ENCODE measurements at regions not wholly inside any gene's neighbourhood (a gene's known extent, or its start where the extent isn't known, plus 50 kb on each side); places are given as distances from the start of the nearest gene placed in this dataset.

GRCh38 chr5:145345511-145346287 is 489.4 kb downstream of the PRELID2 start:
- DNase-seq, result no peak

DNA sequence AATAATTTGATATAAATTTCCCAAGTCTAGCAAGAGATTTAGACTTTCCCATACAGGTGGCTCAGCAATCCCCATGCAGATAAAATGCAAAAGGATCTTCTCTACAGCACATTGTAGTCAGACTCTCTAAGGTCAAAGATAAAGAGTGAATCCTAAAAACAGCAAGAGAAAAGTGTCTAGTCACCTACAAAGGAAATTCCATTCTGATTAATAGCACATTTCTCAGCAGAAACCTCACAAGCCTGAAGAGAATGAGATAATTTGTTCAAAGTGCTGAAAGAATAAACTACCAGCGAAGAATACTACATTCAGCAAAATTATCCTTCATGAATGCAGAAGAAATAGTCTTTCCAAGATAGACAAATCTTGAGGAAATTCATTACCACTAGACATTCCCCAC is 493.3 kb downstream of the PRELID2 start:
- no peak for DNase-seq

DNA sequence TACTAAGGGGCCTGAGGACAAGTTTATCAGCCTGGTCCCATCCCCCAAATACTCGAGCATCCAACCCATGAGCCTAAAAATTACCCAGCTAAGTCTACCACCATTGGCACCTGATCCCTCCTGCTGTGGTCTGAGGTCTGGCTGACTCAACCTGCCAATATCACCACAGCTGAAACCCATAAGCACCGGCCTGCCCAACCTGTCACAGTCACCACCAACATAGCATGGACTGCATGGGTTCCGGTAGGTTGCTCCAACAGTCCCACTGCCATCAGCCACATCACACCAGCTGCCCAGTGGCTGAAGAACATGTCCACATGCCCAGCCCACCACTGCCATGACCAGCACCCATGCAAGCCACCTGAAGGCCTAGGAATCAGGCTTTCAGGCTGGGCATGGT is 495.0 kb downstream of the PRELID2 start:
- DNase-seq, result no peak

- DNase-seq, result no peak
Observed at GRCh38 chr5:145324767-145325479, 510.2 kb downstream of the PRELID2 start.

- DNase-seq, result no peak
Observed at GRCh38 chr5:145324101-145324500, 511.0 kb downstream of the PRELID2 start.

DNA sequence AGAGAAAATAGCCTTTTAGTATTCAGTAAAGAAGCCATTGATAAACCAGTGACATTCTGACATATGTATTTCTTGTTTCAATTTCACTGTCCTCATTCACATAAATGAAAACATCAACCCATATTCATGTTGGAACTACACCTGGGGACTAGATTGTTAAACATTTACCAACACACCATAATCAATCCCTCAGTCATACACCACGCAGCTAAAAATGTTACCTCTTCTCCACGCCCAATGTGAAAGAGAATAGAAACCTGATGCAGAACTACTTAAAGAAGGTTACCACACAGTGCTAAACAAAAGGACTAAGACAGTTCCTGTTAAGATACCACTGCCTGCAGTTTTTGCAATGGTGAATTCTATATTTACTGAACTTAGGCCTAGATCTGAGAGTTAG is 518.9 kb downstream of the PRELID2 start:
- DNase-seq, result no peak

- DNase-seq, result no peak
Observed at GRCh38 chr5:145307866-145308382, 527.2 kb downstream of the PRELID2 start.

DNA sequence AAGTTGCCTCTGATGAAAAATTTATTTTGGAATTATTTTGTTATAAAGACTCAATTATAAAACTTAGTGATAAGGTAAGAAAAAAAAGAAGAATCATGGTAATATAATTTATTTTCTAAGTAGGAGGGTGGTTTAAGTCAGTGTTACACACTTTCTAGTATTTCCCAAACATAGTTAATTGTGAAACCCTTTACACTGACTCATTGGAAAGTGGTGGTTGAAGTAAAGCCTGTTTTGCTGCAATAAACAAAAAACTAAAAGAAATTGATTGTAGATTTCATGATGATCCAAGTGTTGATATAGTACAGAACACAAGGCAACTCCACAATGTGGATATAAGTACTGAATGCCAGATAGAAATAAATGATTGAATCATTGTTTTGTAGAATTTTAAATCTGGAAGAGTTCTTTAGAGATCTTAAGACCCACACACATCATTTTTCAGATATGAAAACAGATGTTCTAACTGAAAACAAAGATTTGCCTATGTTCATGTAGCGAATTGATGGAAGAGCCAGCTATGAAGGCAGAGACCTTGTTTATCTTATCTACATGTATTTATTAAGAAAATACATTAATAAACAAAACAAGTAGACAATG is 539.8 kb downstream of the PRELID2 start:
- DNase-seq, result no peak

- no peak for DNase-seq
Observed at GRCh38 chr5:145294331-145294730, 540.8 kb downstream of the PRELID2 start.

DNA sequence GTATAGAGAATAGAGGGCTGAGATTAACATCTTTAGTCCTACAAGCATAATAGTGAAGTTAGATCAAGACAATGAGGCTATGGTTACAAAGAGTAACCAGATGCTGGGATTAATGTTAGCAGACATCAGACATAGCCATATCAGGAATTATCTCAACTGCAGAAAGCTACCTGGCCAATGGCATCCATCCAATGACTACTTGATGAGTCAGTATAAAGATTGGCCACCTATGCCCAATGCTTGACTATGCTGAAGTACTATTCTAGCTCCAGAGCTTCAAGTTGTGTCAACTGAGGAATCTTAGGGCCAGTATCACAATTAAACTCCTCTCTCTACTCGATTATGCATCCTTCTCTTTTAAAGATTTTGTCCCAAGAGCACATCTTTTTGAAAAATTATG is 541.4 kb downstream of the PRELID2 start:
- DNase-seq, result no peak

DNA sequence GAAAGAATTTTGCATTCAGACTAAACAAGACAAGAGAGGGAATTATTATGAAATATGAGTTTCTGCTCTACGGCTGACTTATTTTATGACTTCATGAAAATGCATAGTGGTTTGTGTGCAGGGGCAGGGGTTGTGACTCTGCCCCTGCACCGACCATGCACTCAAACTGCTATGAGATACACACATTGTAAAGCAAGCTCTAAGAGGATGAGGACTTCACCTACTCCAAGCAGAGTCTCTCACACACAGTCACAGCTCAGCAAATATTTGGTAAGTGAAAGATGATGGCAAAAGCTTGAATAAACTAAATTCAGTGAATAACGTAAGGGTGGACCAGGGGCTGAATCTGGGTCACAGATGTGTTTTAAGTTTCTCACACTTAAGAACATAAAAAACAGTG is 542.9 kb downstream of the PRELID2 start:
- DNase-seq, result no peak

- DNase-seq, result no peak
Observed at GRCh38 chr5:145283141-145283810, 551.9 kb downstream of the PRELID2 start.

DNA sequence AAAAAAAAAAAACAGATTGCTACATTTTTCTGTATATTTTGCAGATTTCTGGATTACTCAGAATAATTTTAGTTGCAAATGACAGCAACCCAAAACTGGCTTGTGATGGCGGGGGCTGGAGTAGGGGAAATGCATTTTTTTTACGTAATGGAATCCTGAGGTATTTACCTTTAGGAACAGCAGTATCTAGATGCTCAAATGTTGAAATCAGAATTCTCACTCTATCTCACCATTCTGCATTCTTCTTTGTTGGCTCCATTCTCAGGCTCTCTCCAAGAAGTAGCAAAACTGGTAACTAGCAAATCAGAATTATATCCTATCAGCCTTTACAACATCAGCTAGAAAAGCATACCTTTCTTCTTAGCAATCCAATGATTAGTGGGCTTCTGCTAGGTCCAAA is 554.3 kb downstream of the PRELID2 start:
- no peak for DNase-seq

- no peak for DNase-seq
Observed at GRCh38 chr5:145280214-145280613, 554.9 kb downstream of the PRELID2 start.

DNA sequence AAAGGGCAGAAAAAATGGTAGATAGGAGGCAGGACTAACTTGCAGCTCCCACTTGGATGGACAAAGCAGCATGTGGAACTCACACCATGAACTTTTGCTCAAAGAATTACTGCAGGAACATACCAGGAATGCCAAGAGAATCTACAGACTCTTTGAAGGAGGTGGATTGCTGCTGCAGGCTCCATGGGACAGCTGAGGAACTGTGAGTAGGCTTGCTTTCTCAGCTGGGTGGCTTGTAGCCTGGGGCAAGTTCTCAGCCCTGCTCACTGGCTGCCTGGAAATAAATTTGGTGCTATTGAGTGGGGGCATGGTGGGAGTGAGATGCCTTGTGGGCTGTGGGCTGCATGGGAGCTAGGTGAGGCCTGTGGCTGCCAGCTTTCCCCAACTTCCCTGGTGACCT is 574.5 kb downstream of the PRELID2 start:
- DNase-seq, result no peak

DNA sequence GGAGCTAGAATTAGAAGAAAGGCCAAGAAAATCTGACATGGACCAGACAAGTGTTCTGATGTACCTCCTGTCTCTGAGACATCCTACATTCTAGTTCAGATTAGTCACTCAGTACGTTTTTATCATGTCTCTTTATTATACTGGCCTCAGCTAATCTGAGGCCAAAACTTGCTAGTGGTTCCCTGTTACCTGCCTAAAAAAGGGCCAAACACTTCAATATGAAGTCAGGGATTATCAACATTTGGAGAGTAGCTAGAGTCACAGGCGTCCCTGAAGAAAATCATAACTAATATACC is 587.4 kb downstream of the PRELID2 start:
- DNase-seq, result no peak

DNA sequence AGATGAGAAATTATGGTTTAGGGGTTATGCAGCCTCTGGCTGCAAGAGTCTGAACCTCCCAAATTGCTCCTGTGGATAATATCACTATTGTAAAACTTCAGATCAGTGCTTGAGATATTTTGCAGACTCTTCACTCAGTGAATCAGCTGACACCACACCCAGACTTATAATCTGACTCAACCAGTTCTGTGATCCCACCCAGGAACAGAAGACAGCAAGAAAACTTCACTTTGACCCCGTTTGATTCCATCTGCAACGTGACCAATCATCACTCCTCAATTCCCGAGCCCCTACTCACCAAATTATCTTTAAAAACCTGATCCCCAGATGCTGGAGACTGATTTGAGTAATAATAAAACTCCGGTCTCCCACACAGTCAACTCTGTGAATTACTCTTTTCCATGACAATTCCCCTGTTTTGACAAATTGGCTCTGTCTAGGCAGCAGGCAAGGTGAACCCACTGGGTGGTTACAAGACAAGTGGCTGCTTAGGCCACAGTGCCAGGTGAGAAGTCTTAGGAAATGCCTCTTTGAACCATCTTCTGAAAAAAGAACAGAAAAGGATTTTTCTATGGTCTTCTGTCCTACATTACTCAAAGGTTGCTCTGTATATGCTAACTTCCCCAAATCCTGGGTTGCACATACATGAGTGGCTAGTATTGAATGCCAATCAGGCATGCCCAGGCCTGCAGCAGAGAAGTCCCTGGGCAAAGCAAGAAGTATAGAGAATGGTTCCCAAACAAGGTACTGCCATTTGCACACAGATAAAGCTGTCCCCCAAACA is 588.0 kb downstream of the PRELID2 start:
- no peak for DNase-seq

GRCh38 chr5:145246379-145246778 is 588.8 kb downstream of the PRELID2 start:
- DNase-seq, result no peak

- DNase-seq, result no peak
Observed at GRCh38 chr5:145245354-145245753, 589.8 kb downstream of the PRELID2 start.

DNA sequence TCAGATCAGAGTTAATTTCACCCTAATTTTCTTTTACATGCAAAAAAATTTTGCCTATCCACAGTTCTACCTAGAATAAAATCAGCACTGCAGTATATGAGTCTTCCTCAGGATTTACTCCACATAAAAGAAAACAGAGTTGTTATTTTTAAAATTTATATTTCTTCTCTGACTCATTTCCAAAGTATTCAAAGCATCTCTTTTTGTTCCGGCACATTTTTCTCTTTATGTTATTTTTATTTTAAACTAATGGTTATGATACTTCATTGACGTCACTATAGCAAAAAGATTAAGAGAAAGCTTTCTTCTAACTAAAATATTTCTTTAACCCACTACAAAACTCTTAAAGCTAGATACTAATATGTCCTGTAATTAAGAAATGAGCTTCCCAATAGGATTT is 590.4 kb downstream of the PRELID2 start:
- no peak for DNase-seq

DNA sequence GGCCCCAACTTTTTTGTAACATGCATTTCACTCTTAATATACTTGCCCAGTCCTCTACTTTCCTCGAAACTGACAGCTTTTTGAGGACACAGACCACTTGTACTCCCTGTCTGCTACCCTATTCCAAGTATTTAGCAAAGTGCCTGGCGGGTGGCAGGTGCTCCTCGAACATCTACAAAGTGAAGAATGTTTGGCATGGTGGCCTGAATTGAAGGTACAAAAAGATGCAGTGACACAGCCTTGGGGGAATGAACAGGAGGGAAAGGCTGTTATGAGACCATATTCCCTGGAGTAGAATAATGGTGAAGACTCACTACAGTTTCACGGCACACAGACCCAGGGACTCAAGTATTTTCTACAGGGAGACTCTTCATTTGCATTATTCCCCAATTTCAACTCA is 590.9 kb downstream of the PRELID2 start:
- DNase-seq, result no peak

DNA sequence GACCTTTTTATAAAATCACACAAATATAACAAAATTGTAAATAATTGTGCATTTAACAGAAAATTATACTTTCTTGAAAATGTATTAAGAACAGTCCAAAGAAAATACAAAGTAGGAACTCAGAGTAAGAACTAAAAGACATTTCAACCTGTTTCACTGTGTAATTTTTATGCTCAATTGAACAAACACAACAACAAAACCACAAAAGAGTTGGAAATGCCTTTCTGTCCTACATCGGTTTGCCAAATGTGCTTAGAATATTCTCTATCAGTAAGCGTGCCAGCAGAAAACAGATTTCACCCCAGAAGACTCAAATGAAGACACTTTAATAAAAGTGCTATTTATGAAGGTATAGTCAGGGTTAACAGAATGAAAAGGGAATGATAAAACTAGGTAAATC is 592.1 kb downstream of the PRELID2 start:
- no peak for DNase-seq

DNA sequence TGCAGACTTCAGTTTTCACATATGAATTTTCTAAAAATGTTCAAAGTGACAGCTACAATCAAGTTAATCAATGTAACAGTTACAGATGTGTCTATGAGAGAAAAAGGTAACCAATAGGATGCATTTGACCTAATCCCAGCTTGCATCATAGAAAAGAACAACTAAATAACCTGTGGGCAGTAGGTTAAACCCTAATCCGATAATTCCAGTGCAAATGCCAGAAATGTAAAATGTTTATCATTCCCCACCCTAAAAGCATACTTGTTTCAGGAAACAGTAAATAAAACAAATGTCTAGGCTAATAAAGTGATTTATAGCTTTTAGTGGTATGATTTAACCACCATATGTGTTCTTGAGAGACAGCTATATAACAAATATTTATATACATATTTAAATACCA is 592.6 kb downstream of the PRELID2 start:
- no peak for DNase-seq

Data from hematopoietic multipotent progenitor cell treated with erythropoietin and hydrocortisone succinate and interleukin-3 and kit ligand, for 6 days (in vitro differentiated cells).